ENCODE measurements at regions not wholly inside any gene's neighbourhood (a gene's known extent, or its start where the extent isn't known, plus 50 kb on each side); places are given as distances from the start of the nearest gene placed in this dataset.

DNA sequence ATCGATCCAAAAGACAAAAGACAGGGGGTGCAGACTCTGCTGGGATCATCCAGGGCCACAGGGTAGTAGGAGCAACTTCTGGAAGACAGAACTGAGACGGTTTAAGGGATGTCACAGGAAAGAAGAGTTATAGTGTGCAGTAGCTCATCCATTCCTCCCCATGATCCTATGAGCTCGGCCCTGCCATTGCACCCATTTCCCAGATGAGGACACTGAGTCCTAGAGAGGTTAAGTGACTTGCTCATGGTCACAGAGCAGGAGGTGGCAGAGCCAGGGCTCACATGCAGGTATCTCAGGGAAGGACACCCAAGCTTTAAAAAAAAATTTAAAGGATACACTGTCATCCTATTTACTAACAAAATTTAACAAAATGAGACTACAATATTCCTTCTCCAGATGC is 86.1 kb upstream of the FZD10 start:
- H3K9ac ChIP-seq (ENCODE audit: low read length): no peak overlapping the region
- H4K20me1 ChIP-seq (ENCODE audit: low read depth, low read length): no peaks in the 10 kb centered on the region
- H3K4me3 ChIP-seq (ENCODE audit: insufficient read depth, low read length, poor library complexity, severe bottlenecking): no peak overlapping the region
- no peaks in the 10 kb centered on the region for H3K9me2 ChIP-seq (replicated peaks; ENCODE audit: insufficient read depth, low read length)
- no peak overlapping the region for H3K4me2 ChIP-seq (ENCODE audit: low read depth, low read length, poor library complexity, severe bottlenecking)
- no peaks in the 10 kb centered on the region for H3K36me3 ChIP-seq (ENCODE audit: low read length)
- TF ChIP-seq, protein P1, sequence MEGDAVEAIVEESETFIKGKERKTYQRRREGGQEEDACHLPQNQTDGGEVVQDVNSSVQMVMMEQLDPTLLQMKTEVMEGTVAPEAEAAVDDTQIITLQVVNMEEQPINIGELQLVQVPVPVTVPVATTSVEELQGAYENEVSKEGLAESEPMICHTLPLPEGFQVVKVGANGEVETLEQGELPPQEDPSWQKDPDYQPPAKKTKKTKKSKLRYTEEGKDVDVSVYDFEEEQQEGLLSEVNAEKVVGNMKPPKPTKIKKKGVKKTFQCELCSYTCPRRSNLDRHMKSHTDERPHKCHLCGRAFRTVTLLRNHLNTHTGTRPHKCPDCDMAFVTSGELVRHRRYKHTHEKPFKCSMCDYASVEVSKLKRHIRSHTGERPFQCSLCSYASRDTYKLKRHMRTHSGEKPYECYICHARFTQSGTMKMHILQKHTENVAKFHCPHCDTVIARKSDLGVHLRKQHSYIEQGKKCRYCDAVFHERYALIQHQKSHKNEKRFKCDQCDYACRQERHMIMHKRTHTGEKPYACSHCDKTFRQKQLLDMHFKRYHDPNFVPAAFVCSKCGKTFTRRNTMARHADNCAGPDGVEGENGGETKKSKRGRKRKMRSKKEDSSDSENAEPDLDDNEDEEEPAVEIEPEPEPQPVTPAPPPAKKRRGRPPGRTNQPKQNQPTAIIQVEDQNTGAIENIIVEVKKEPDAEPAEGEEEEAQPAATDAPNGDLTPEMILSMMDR (IDR thresholded peaks at IDR 0.05; ENCODE audit: insufficient read depth, low read length, poor library complexity, severe bottlenecking): no peak
- TF ChIP-seq EZH2phosphoT487 (conservative IDR thresholded peaks at IDR 0.05; ENCODE audit: low read length): no peak
- H3K9me3 ChIP-seq (ENCODE audit: insufficient read depth, low read length): no peaks in the 10 kb centered on the region
- H3F3A ChIP-seq (ENCODE audit: insufficient read depth): no peaks in the 10 kb centered on the region
- H2AFZ ChIP-seq (ENCODE audit: low read depth, low read length, severe bottlenecking): no peak overlapping the region
- no peak overlapping the region for H3K27ac ChIP-seq (ENCODE audit: low read depth, low read length)
- no peaks in the 10 kb centered on the region for H3K79me2 ChIP-seq (ENCODE audit: insufficient read depth, low read length)
- no peaks in the 10 kb centered on the region for H3K27me3 ChIP-seq (ENCODE audit: low read length)

DNA sequence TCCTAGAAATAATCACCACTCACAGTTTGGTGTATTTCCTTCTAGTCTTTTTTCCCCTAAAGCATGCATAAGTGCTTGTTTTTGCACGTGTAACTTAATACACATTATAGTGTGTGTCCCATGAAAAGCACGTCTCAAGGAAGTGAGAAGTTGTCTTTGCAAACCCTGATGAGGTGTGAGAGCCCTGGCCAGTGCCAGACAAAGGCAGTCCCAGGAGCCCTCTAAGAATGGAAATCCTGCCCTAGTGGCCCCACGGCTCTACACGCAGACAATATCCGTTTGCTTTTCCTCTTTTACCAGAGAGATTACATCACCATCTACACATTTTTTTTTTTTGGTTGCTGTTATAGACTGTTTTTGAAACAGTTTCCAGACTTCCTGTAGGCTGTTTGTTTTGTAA is 85.5 kb upstream of the FZD10 start:
- no peaks in the 10 kb centered on the region for H3K27me3 ChIP-seq (ENCODE audit: low read length)
- H3K4me2 ChIP-seq (ENCODE audit: low read depth, low read length, poor library complexity, severe bottlenecking): no peak overlapping the region
- no peaks in the 10 kb centered on the region for H3K9me3 ChIP-seq (ENCODE audit: insufficient read depth, low read length)
- H3K4me3 ChIP-seq (ENCODE audit: insufficient read depth, low read length, poor library complexity, severe bottlenecking): no peak overlapping the region
- no peaks in the 10 kb centered on the region for H3F3A ChIP-seq (ENCODE audit: insufficient read depth)
- no peaks in the 10 kb centered on the region for H4K20me1 ChIP-seq (ENCODE audit: low read depth, low read length)
- no peaks in the 10 kb centered on the region for H3K9me2 ChIP-seq (replicated peaks; ENCODE audit: insufficient read depth, low read length)
- no peaks in the 10 kb centered on the region for H3K79me2 ChIP-seq (ENCODE audit: insufficient read depth, low read length)
- H2AFZ ChIP-seq (ENCODE audit: low read depth, low read length, severe bottlenecking): no peak overlapping the region
- H3K9ac ChIP-seq (ENCODE audit: low read length): no peak overlapping the region
- H3K36me3 ChIP-seq (ENCODE audit: low read length): no peaks in the 10 kb centered on the region
- TF ChIP-seq EZH2phosphoT487 (conservative IDR thresholded peaks at IDR 0.05; ENCODE audit: low read length): no peak
- TF ChIP-seq, protein P1 (IDR thresholded peaks at IDR 0.05; ENCODE audit: insufficient read depth, low read length, poor library complexity, severe bottlenecking): no peak
- no peak overlapping the region for H3K27ac ChIP-seq (ENCODE audit: low read depth, low read length)

DNA sequence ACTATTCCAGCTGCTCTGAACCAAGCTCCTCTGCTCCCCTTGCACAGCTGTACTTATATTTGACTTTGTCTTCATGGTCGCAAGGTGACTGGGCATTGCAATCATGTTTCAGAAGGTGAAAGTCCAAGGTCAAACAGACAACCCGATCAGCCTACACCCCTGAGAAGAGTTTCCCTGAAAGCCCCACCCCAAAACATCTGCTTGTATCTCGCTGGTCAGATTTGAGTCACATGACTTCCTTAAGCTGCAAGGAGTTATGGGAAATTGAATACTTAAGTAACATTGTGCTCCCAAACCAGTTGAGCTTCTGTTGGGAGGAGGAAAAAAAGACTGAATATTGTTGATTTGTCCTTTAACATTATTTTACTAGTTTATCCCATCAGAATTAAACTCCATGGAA is 83.4 kb upstream of the FZD10 start:
- H3K9ac ChIP-seq (ENCODE audit: low read length): no peak overlapping the region
- no peak for TF ChIP-seq EZH2phosphoT487 (conservative IDR thresholded peaks at IDR 0.05; ENCODE audit: low read length)
- TF ChIP-seq, protein P1 (IDR thresholded peaks at IDR 0.05; ENCODE audit: insufficient read depth, low read length, poor library complexity, severe bottlenecking): no peak
- no peak overlapping the region for H3K4me2 ChIP-seq (ENCODE audit: low read depth, low read length, poor library complexity, severe bottlenecking)
- no peaks in the 10 kb centered on the region for H3K9me3 ChIP-seq (ENCODE audit: insufficient read depth, low read length)
- H3K27ac ChIP-seq (ENCODE audit: low read depth, low read length): no peak overlapping the region
- no peaks in the 10 kb centered on the region for H3K36me3 ChIP-seq (ENCODE audit: low read length)
- no peaks in the 10 kb centered on the region for H3K79me2 ChIP-seq (ENCODE audit: insufficient read depth, low read length)
- no peaks in the 10 kb centered on the region for H3K27me3 ChIP-seq (ENCODE audit: low read length)
- H3K4me3 ChIP-seq (ENCODE audit: insufficient read depth, low read length, poor library complexity, severe bottlenecking): no peak overlapping the region
- H3F3A ChIP-seq (ENCODE audit: insufficient read depth): no peaks in the 10 kb centered on the region
- no peaks in the 10 kb centered on the region for H4K20me1 ChIP-seq (ENCODE audit: low read depth, low read length)
- no peak overlapping the region for H2AFZ ChIP-seq (ENCODE audit: low read depth, low read length, severe bottlenecking)
- H3K9me2 ChIP-seq (replicated peaks; ENCODE audit: insufficient read depth, low read length): no peaks in the 10 kb centered on the region

DNA sequence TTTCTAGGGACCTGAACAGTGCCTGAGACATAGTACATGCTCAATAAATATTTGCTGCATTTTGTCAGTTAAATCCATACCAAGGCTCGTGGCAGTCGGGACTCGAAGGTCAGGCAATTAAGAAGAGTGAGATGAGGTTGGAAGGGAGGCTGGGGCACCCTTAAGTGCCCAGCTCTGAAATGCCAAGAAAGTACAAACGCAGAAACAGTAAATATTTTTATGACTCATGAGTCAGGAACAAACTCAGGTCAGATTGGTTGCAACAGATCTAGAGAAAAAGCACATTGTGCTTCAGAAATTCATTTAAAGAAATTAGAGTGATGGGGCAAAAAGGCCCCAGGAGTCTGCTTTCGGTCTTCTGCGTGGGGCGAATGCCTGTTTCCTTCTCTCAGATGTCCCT is 83.0 kb upstream of the FZD10 start:
- no peaks in the 10 kb centered on the region for H3K27me3 ChIP-seq (ENCODE audit: low read length)
- no peaks in the 10 kb centered on the region for H3F3A ChIP-seq (ENCODE audit: insufficient read depth)
- no peaks in the 10 kb centered on the region for H3K79me2 ChIP-seq (ENCODE audit: insufficient read depth, low read length)
- H3K4me2 ChIP-seq (ENCODE audit: low read depth, low read length, poor library complexity, severe bottlenecking): no peak overlapping the region
- H2AFZ ChIP-seq (ENCODE audit: low read depth, low read length, severe bottlenecking): no peak overlapping the region
- H3K9me3 ChIP-seq (ENCODE audit: insufficient read depth, low read length): no peaks in the 10 kb centered on the region
- no peak overlapping the region for H3K4me3 ChIP-seq (ENCODE audit: insufficient read depth, low read length, poor library complexity, severe bottlenecking)
- TF ChIP-seq, protein P1 (IDR thresholded peaks at IDR 0.05; ENCODE audit: insufficient read depth, low read length, poor library complexity, severe bottlenecking): no peak
- no peak for TF ChIP-seq EZH2phosphoT487 (conservative IDR thresholded peaks at IDR 0.05; ENCODE audit: low read length)
- H3K9me2 ChIP-seq (replicated peaks; ENCODE audit: insufficient read depth, low read length): no peaks in the 10 kb centered on the region
- H3K36me3 ChIP-seq (ENCODE audit: low read length): no peaks in the 10 kb centered on the region
- H3K27ac ChIP-seq (ENCODE audit: low read depth, low read length): no peak overlapping the region
- H4K20me1 ChIP-seq (ENCODE audit: low read depth, low read length): no peaks in the 10 kb centered on the region
- no peak overlapping the region for H3K9ac ChIP-seq (ENCODE audit: low read length)
